GM06990 (cell line): ENCODE measurements at regions not wholly inside any gene's neighbourhood (a gene's known extent, or its start where the extent isn't known, plus 50 kb on each side); places are given as distances from the start of the nearest gene placed in this dataset.
"Not testable (repeated sequence)": the region's sequence is repeated elsewhere in the genome, so short reads cannot be mapped to it uniquely, and the experiment has no call there.

ENCODE experiments used
- DNase-seq: peaks from one replicate; pipeline ENCODE4 v3.0.0-alpha.2; 2011; ENCODE audit not compliant: insufficient read length; ENCODE audit errors: extremely low read depth
- H3K27me3 ChIP-seq: replicated peaks from 2 replicates; pipeline ENCODE4 v1.6.0; 2011; ENCODE audit warnings: low read length; ENCODE audit not compliant: control insufficient read depth, insufficient read depth
- H3K36me3 ChIP-seq: 2 replicates; pipeline ENCODE4 v1.5.1; 2011; ENCODE audit warnings: low read length; ENCODE audit not compliant: control insufficient read depth, insufficient read depth
- H3K4me3 ChIP-seq: replicated peaks from 2 replicates; pipeline ENCODE4 v1.5.1; 2011; ENCODE audit warnings: low read depth, mild to moderate bottlenecking, control low read depth, low read length

DNA sequence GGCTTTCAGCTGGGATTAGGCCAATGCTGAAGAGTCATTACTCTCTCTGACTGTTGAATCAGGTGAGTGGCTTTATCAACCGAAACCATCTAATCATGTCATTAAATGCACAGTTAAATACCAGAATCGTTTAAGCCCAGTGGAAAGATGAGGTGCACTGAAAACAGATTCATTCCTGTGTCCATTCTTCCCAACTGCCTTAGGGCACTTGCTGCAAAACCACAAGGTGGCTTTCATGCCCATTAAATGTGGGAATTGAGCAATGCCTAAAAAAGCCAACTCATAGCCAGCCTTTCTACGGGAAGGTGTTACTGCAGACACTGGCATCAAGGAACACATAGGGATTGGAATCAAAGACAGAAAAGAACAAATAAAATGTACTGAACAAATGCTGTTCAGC, 246.3 kb upstream of the NBPF12 start:
- DNase-seq, H3K36me3 ChIP-seq, H3K4me3 ChIP-seq, H3K27me3 ChIP-seq: not testable (repeated sequence)

- not testable (repeated sequence) for H3K4me3 ChIP-seq, H3K36me3 ChIP-seq, H3K27me3 ChIP-seq, DNase-seq
Observed at GRCh38 chr1:146688893-146689292, 249.2 kb upstream of the NBPF12 start.

- DNase-seq, H3K4me3 ChIP-seq, H3K36me3 ChIP-seq, H3K27me3 ChIP-seq: not testable (repeated sequence)
Observed at GRCh38 chr1:146686777-146687366, 251.3 kb upstream of the NBPF12 start.

GRCh38 chr1:146683126-146683429, 255.0 kb upstream of the NBPF12 start:
- H3K27me3 ChIP-seq, H3K4me3 ChIP-seq, DNase-seq, H3K36me3 ChIP-seq: not testable (repeated sequence)

- not testable (repeated sequence) for H3K4me3 ChIP-seq, H3K27me3 ChIP-seq, DNase-seq, H3K36me3 ChIP-seq
Observed at GRCh38 chr1:146682227-146683125, 255.6 kb upstream of the NBPF12 start.

GRCh38 chr1:146673729-146674299, 264.3 kb upstream of the NBPF12 start:
- H3K36me3 ChIP-seq, H3K27me3 ChIP-seq, H3K4me3 ChIP-seq, DNase-seq: not testable (repeated sequence)

- DNase-seq, H3K4me3 ChIP-seq, H3K36me3 ChIP-seq, H3K27me3 ChIP-seq: not testable (repeated sequence)
Observed at GRCh38 chr1:146672608-146673007, 265.5 kb upstream of the NBPF12 start.

- not testable (repeated sequence) for DNase-seq, H3K4me3 ChIP-seq, H3K27me3 ChIP-seq, H3K36me3 ChIP-seq
Observed at GRCh38 chr1:146671588-146671987, 266.5 kb upstream of the NBPF12 start.

- H3K4me3 ChIP-seq, H3K27me3 ChIP-seq, DNase-seq, H3K36me3 ChIP-seq: not testable (repeated sequence)
Observed at GRCh38 chr1:146670832-146671566, 267.1 kb upstream of the NBPF12 start.

DNA sequence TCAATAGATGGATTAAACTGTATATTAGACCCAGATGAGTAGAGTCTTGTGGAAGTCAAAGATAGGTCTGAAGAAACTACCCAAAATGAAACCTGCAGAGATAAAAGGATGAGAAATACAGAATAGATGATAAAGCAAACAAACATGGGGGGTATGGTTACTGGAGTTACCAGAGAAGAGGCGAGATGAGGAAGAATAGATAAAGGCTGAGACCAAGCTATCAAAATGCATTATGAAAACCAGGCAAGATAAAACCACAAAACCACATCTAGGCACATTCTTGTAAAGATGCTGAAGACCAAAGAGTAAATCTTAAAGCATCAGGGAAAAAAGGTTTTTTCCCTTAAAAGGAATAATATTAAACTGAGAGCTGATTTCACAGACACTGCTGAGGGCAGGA, 271.8 kb upstream of the NBPF12 start:
- not testable (repeated sequence) for DNase-seq, H3K36me3 ChIP-seq, H3K27me3 ChIP-seq, H3K4me3 ChIP-seq

GRCh38 chr1:146660242-146660641, 277.9 kb upstream of the NBPF12 start:
- not testable (repeated sequence) for H3K36me3 ChIP-seq, H3K27me3 ChIP-seq, DNase-seq, H3K4me3 ChIP-seq

- H3K4me3 ChIP-seq, H3K27me3 ChIP-seq, DNase-seq, H3K36me3 ChIP-seq: not testable (repeated sequence)
Observed at GRCh38 chr1:146656356-146657060, 281.6 kb upstream of the NBPF12 start.

- not testable (repeated sequence) for DNase-seq, H3K36me3 ChIP-seq, H3K4me3 ChIP-seq
Observed at GRCh38 chr1:146654763-146655162, 283.4 kb upstream of the NBPF12 start.

More at GRCh38 chr1:146654763-146655162, 283.4 kb upstream of the NBPF12 start:
- not testable (repeated sequence) for H3K27me3 ChIP-seq
